Endothelial cell of umbilical vein (primary cell): ENCODE measurements at regions not wholly inside any gene's neighbourhood (a gene's known extent, or its start where the extent isn't known, plus 50 kb on each side); places are given as distances from the start of the nearest gene placed in this dataset.

ENCODE experiments used
- CTCF ChIP-seq, 2 donors: IDR thresholded peaks; 1 replicate in 1 of 2; 2 replicates in 1 of 2; pipeline ENCODE4 v1.5.1; 2011; ENCODE audit warnings: low read length in 2 of 2, mild to moderate bottlenecking in 2 of 2, moderate library complexity in 2 of 2, control low read depth in 1 of 2, inconsistent platforms in 1 of 2, low read depth in 1 of 2; ENCODE audit not compliant: insufficient read depth in 1 of 2; ENCODE audit errors: extremely low read depth in 1 of 2
- EZH2 ChIP-seq: IDR thresholded peaks from 2 replicates; pipeline ENCODE4 v1.6.1; 2012; ENCODE audit warnings: borderline replicate concordance, low read depth, mild to moderate bottlenecking, moderate library complexity, low read length, inconsistent platforms; ENCODE audit not compliant: severe bottlenecking
- JUN ChIP-seq: IDR thresholded peaks from 2 replicates; pipeline ENCODE4 v1.6.1; 2011; ENCODE audit warnings: borderline replicate concordance, low read depth; ENCODE audit not compliant: insufficient read length, insufficient read depth
- MAX ChIP-seq: IDR thresholded peaks from 2 replicates; pipeline ENCODE4 v1.6.1; 2011; ENCODE audit not compliant: insufficient read depth, insufficient read length
- MYC ChIP-seq: IDR thresholded peaks from one replicate; pipeline ENCODE4 v1.6.1; 2011; ENCODE audit warnings: mild to moderate bottlenecking, low read depth, low read length
- POLR2A ChIP-seq: IDR thresholded peaks from 2 replicates; pipeline ENCODE4 v1.6.1; 2012; ENCODE audit warnings: low read depth, mild to moderate bottlenecking, control low read depth, low read length
- POLR2AphosphoS5 ChIP-seq: IDR thresholded peaks from 2 replicates; pipeline ENCODE4 v1.6.1; 2012; ENCODE audit warnings: low read depth, mild to moderate bottlenecking, control low read depth, low read length, moderate library complexity; ENCODE audit not compliant: insufficient read depth

- TF ChIP-seq CTCF (IDR thresholded peaks at IDR 0.05; ENCODE audit: extremely low read depth in 1 of 2, insufficient read depth in 1 of 2, low read depth in 1 of 2, low read length in 2 of 2) (no peak), POLR2A (no peak), EZH2 (no peak), MAX (no peak), JUN (peak; percentile 39), MYC (no peak), POLR2AphosphoS5 (no peak)
These were observed 119.7 kb upstream of the SPATA31C2 start for GRCh38 chr9:88258024-88258423.
